Prostate gland (tissue), 2 donors: ENCODE measurements at regions not wholly inside any gene's neighbourhood (a gene's known extent, or its start where the extent isn't known, plus 50 kb on each side); places are given as distances from the start of the nearest gene placed in this dataset.

Source experiments
- DNase-seq: peaks from one replicate; pipeline ENCODE4 v3.0.0-alpha.2; 2019; ENCODE audit warnings: low spot score
- H3K27ac ChIP-seq, 2 donors: fragments of 200-600 bp; sonication (generic); 2 replicates each; pipeline ENCODE4 v1.5.1; 2017 to 2019
- H3K27me3 ChIP-seq: fragments of 200-600 bp; sonication (generic); replicated peaks from 2 replicates; pipeline ENCODE4 v1.5.1; 2019; ENCODE audit not compliant: insufficient read depth
- H3K36me3 ChIP-seq, 2 donors: fragments of 200-600 bp; sonication (generic); 1 replicate in 1 of 2; 2 replicates in 1 of 2; pipeline versions ENCODE4 v1.5.1 to v1.8.1; 2017 to 2019
- H3K4me1 ChIP-seq: fragments of 200-600 bp; sonication (generic); replicated peaks from 2 replicates; pipeline ENCODE4 v1.5.1; 2019
- H3K4me3 ChIP-seq, 2 donors: fragments of 200-600 bp; sonication (generic); 2 replicates each; pipeline ENCODE4 v1.5.1; 2017 to 2019
- H3K9me3 ChIP-seq: fragments of 200-600 bp; sonication (generic); 2 replicates; pipeline ENCODE4 v1.5.1; 2017
- CTCF ChIP-seq, 4 experiments: fragments of 200-600 bp in 2 of 4; fragments of 450-650 bp in 2 of 4; sonication (generic) in 2 of 4; IDR thresholded peaks; 1 replicate in 3 of 4; 2 replicates in 1 of 4; pipeline ENCODE4 v1.5.1; 2016 to 2019; ENCODE audit warnings: antibody characterized with exemption in 4 of 4, mild to moderate bottlenecking in 2 of 4, moderate library complexity in 2 of 4
- POLR2A ChIP-seq: fragments of 450-650 bp; IDR thresholded peaks from one replicate; pipeline ENCODE4 v1.6.1; 2016; ENCODE audit warnings: antibody characterized with exemption, mild to moderate bottlenecking
- POLR2AphosphoS5 ChIP-seq: sonication (generic); formaldehyde crosslinking; IDR thresholded peaks from one replicate; pipeline ENCODE4 v1.6.1; 2017; ENCODE audit warnings: antibody characterized with exemption
- WGBS: methylation state at CpG from one replicate; pipeline ENCODE4 v1.1.5; 2018; 5-methylcytosine and 5-hydroxymethylcytosine counted together
- intact Hi-C: fragments of 100-400 bp; cut with DNase I; formaldehyde crosslinking; loops from one replicate; pipeline ENCODE4 v1.14.2; 2022
- small RNA-seq, 2 donors: library from RNA; depleted of rRNA; stranded (forward); fragments of <200 nt; gene quantifications; one replicate each; pipeline ENCODE3, GENCODE V24; 2016

GRCh38 chr1:14544319-14544718 is 54.2 kb upstream of the KAZN start:
- DNase-seq = no peak
- H3K36me3 ChIP-seq = no peaks in the 10 kb centered on the region
- H3K9me3 ChIP-seq = no peaks in the 10 kb centered on the region
- H3K4me3 ChIP-seq = no peak overlapping the region
- H3K4me1 ChIP-seq = no peaks in the 10 kb centered on the region
- no peak overlapping the region for H3K27ac ChIP-seq
- intact Hi-C loops = no loop called here
- WGBS = 98% methylated on average over 2 of the region's 2 CpGs
- no peaks in the 10 kb centered on the region for H3K27me3 ChIP-seq
- TF ChIP-seq CTCF (IDR thresholded peaks at IDR 0.05) (no peak), POLR2AphosphoS5 (no peak), POLR2A (no peak)

- no peaks in the 10 kb centered on the region for H3K4me1 ChIP-seq
- intact Hi-C loops = no loop called here
- TF ChIP-seq CTCF (IDR thresholded peaks at IDR 0.05) (no peak), POLR2AphosphoS5 (no peak), POLR2A (no peak)
- H3K27me3 ChIP-seq = no peaks in the 10 kb centered on the region
- WGBS = 91% methylated on average over 4 of the region's 4 CpGs
- H3K9me3 ChIP-seq = no peaks in the 10 kb centered on the region
- no peak for DNase-seq
- H3K36me3 ChIP-seq = no peaks in the 10 kb centered on the region
- no peak overlapping the region for H3K27ac ChIP-seq
- H3K4me3 ChIP-seq = no peak overlapping the region
These were observed 53.0 kb upstream of the KAZN start for GRCh38 chr1:14545422-14546025.

- Histone ChIP-seq H3K4me1 (no peaks in the 10 kb centered on the region), H3K27ac (no peak overlapping the region), H3K9me3 (no peaks in the 10 kb centered on the region), H3K36me3 (no peaks in the 10 kb centered on the region), H3K27me3 (no peaks in the 10 kb centered on the region), H3K4me3 (no peak overlapping the region)
- WGBS = 38% methylated on average over 3 of the region's 3 CpGs
- no peak for DNase-seq
- intact Hi-C loops = no loop called here
- TF ChIP-seq CTCF (IDR thresholded peaks at IDR 0.05) (no peak), POLR2A (no peak), POLR2AphosphoS5 (no peak)
These were observed 52.1 kb upstream of the KAZN start for GRCh38 chr1:14546416-14546815.

Small RNA genes lying in the stretch of these regions (small RNA-seq; reads per million reads assigned to genes)
- gene RNU6-1265P = 0 reads per million in 2 donors
